Panc1 (cell line): ENCODE measurements at regions not wholly inside any gene's neighbourhood (a gene's known extent, or its start where the extent isn't known, plus 50 kb on each side); places are given as distances from the start of the nearest gene placed in this dataset.

ENCODE experiments used
- ATAC-seq: fragments of 200-7000 bp; cut with Tn5 transposase; 2 replicates; pipeline ENCODE4 v1.9.1; 2020; ENCODE audit warnings: mild to moderate bottlenecking, moderate library complexity
- BruUV-seq: library from RNA; stranded (reverse); fragments of 400-500 nt; replicated peaks from 2 replicates; lab custom pipeline; 2021; lab: Mats Ljungman, UMichigan
- CTCF ChIA-PET: fragments of 300-600 bp; sonication (Branson Sonifier 250); formaldehyde crosslinking; loops from one replicate; lab custom pipeline; 2022; ENCODE audit warnings: antibody characterized with exemption; lab: Charles Lee
- POLR2A ChIA-PET: fragments of 300-600 bp; sonication (Branson Sonifier 250); formaldehyde crosslinking; loops from one replicate; lab custom pipeline; 2022; ENCODE audit warnings: antibody characterized with exemption; lab: Charles Lee
- DNase-seq: peaks from one replicate; pipeline ENCODE4 v3.0.0-alpha.2; 2010; ENCODE audit warnings: low read depth, low spot score
- H3K27ac ChIP-seq: 2 replicates; pipeline ENCODE4 v1.5.1; 2011; ENCODE audit warnings: mild to moderate bottlenecking, low read length, inconsistent platforms
- H3K27me3 ChIP-seq: fragments of 200-500 bp; sonication (Bioruptor generic); 2 replicates; pipeline ENCODE4 v1.6.0; 2014; ENCODE audit warnings: low read length, inconsistent platforms; ENCODE audit not compliant: control insufficient read depth, insufficient read depth
- H3K36me3 ChIP-seq: fragments of 200-500 bp; sonication (Bioruptor generic); 2 replicates; pipeline ENCODE4 v1.5.1; 2014; ENCODE audit warnings: inconsistent platforms, mild to moderate bottlenecking, low read length, moderate library complexity; ENCODE audit not compliant: control insufficient read depth, insufficient read depth
- H3K4me1 ChIP-seq: 2 replicates; pipeline ENCODE4 v1.5.1; 2011; ENCODE audit warnings: inconsistent platforms, mild to moderate bottlenecking, low read length, moderate library complexity; ENCODE audit not compliant: control insufficient read depth, insufficient read depth
- H3K4me3 ChIP-seq, 2 experiments: 2 replicates each; pipeline ENCODE4 v1.5.1; 2011 to 2012; ENCODE audit warnings: low read depth in 2 of 2, low read length in 2 of 2, mild to moderate bottlenecking in 2 of 2, inconsistent platforms in 1 of 2, moderate library complexity in 1 of 2
- H3K9me3 ChIP-seq: fragments of 200-500 bp; sonication (Bioruptor generic); 2 replicates; pipeline ENCODE4 v1.5.1; 2014; ENCODE audit warnings: low read depth, mild to moderate bottlenecking, inconsistent platforms, low read length, moderate library complexity; ENCODE audit not compliant: control insufficient read depth, insufficient read depth
- CTCF ChIP-seq: fragments of 450-650 bp; IDR thresholded peaks from 2 replicates; pipeline ENCODE4 v1.5.1; 2017; ENCODE audit warnings: mild to moderate bottlenecking
- POLR2AphosphoS5 ChIP-seq: IDR thresholded peaks from 2 replicates; pipeline ENCODE4 v1.6.1; 2012; ENCODE audit warnings: mild to moderate bottlenecking, low read depth, low read length, moderate library complexity
- REST ChIP-seq, 2 experiments: IDR thresholded peaks; 2 replicates each; pipeline ENCODE4 v1.6.1; 2011 to 2012; ENCODE audit warnings: low read depth in 2 of 2, control low read depth in 1 of 2, low read length in 1 of 2, mild to moderate bottlenecking in 1 of 2, moderate library complexity in 1 of 2; ENCODE audit not compliant: insufficient read depth in 1 of 2
- SIN3A ChIP-seq: IDR thresholded peaks from 2 replicates; pipeline ENCODE4 v1.6.1; 2012; ENCODE audit warnings: low read depth, mild to moderate bottlenecking, low read length, moderate library complexity, borderline replicate concordance; ENCODE audit not compliant: insufficient read depth
- TCF7L2 ChIP-seq: IDR thresholded peaks from 2 replicates; pipeline ENCODE4 v1.6.1; 2011; ENCODE audit warnings: mild to moderate bottlenecking, low read depth, low read length, inconsistent platforms
- in situ Hi-C: cut with HindIII; loops from 2 replicates; pipeline ENCODE4 v1.10.0; 2016; ENCODE audit warnings: low sequenced_read_pairs, low pct_unique_long_range_greater_than_20kb
- intact Hi-C: fragments of 100-400 bp; cut with micrococcal nuclease; formaldehyde crosslinking; loops from one replicate; pipeline ENCODE4 v1.10.0; 2022; ENCODE audit not compliant: unreplicated experiment

GRCh38 chr7:108722561-108722960, 152.9 kb downstream of the DNAJB9 start:
- no peaks in the 10 kb centered on the region for H3K27me3 ChIP-seq
- in situ Hi-C loops: no loop called here
- no peak overlapping the region for H3K4me3 ChIP-seq
- ATAC-seq: no peak
- no TSS peak for BruUV-seq
- H3K9me3 ChIP-seq: no peaks in the 10 kb centered on the region
- TF ChIP-seq CTCF: no peak
- TF ChIP-seq SIN3A: no peak
- no peak for TF ChIP-seq TCF7L2
- no peak for TF ChIP-seq POLR2AphosphoS5
- no peak for TF ChIP-seq REST (IDR thresholded peaks at IDR 0.05; ENCODE audit: insufficient read depth in 1 of 2, low read depth in 2 of 2, low read length in 1 of 2)
- H3K4me1 ChIP-seq: no peaks in the 10 kb centered on the region; the same call in 1 of the 2 replicates
- H3K27ac ChIP-seq: no peak overlapping the region
- ChIA-PET CTCF (no interaction called here), POLR2A (no interaction called here)
- no peaks in the 10 kb centered on the region for H3K36me3 ChIP-seq
- intact Hi-C loops: no loop called here
- no peak for DNase-seq

- POLR2A ChIA-PET: no interaction called here
- in situ Hi-C loops (no loop called here), intact Hi-C loops (no loop called here)
- DNase-seq: no peak
- H3K4me1 ChIP-seq: no peaks in the 10 kb centered on the region; the same call in 1 of the 2 replicates
- no peaks in the 10 kb centered on the region for H3K36me3 ChIP-seq
- no peak for TF ChIP-seq POLR2AphosphoS5
- TF ChIP-seq CTCF: no peak
- no peak for TF ChIP-seq SIN3A
- TF ChIP-seq REST (IDR thresholded peaks at IDR 0.05; ENCODE audit: insufficient read depth in 1 of 2, low read depth in 2 of 2, low read length in 1 of 2): no peak
- TF ChIP-seq TCF7L2: no peak
- H3K27me3 ChIP-seq: no peaks in the 10 kb centered on the region
- no peak overlapping the region for H3K4me3 ChIP-seq
- CTCF ChIA-PET: no interaction called here
- no TSS peak for BruUV-seq
- no peak overlapping the region for H3K27ac ChIP-seq
- H3K9me3 ChIP-seq: no peaks in the 10 kb centered on the region
- no peak for ATAC-seq
Measured at GRCh38 chr7:108723381-108723814, 153.7 kb downstream of the DNAJB9 start.
